Choroid plexus epithelial cell (primary cell): ENCODE measurements at regions not wholly inside any gene's neighbourhood (a gene's known extent, or its start where the extent isn't known, plus 50 kb on each side); places are given as distances from the start of the nearest gene placed in this dataset.

Experiments
- DNase-seq: peaks from one replicate; pipeline ENCODE4 v3.0.0-alpha.2; 2010; ENCODE audit warnings: low read depth
- H3K4me3 ChIP-seq: 2 replicates; pipeline ENCODE4 v1.5.1; 2011; ENCODE audit warnings: low read depth, mild to moderate bottlenecking, control low read depth, low read length, moderate library complexity
- CTCF ChIP-seq: conservative IDR thresholded peaks from 2 replicates; pipeline ENCODE4 v1.5.1; 2011; ENCODE audit warnings: low read depth, mild to moderate bottlenecking, control low read depth, inconsistent platforms, low read length, moderate library complexity

GRCh38 chr1:228998179-228998578 is 262.9 kb downstream of the RHOU start:
- no peak for TF ChIP-seq CTCF
- no peak for DNase-seq
- H3K4me3 ChIP-seq: no peak overlapping the region

DNA sequence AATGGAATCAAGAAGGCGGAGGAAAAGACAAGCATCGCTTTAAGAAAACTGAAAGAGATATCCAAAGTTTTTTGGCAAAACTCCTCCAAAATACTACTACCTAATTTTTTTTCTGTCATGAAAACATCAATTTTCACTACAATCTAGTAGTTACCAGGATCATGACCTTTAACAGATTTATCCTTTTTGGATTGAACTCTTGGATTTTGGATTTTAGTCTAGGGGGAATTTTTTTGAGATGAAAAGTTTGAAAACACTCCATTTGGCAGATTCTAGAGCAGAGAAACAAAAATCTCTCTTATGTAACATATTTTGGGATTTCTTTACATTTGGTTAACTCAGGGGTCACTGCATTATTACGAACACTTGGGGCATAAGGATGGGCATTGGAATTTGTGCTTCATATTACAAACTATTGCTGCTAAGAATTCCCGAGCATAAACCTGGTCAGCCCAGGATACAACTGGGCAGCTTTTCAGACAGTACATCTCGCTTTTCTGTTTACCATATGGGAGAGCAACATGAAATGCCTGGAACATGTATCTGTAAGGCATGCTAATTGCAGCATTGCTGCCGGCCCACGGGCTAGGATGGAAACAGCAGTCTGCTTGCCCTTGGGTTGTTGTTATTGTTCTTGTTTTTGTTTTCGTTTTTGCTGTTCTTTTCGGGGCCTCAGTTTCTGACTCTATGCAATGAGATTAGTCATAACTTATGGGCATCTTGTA is 264.3 kb downstream of the RHOU start:
- DNase-seq: no peak
- TF ChIP-seq CTCF: no peak
- H3K4me3 ChIP-seq: no peak overlapping the region

GRCh38 chr1:229000187-229000586 is 264.9 kb downstream of the RHOU start:
- H3K4me3 ChIP-seq: no peak overlapping the region
- TF ChIP-seq CTCF: no peak
- DNase-seq: no peak

- no peak for DNase-seq
- no peak for TF ChIP-seq CTCF
- no peak overlapping the region for H3K4me3 ChIP-seq
Observed at GRCh38 chr1:229001467-229002011, 266.3 kb downstream of the RHOU start.

DNA sequence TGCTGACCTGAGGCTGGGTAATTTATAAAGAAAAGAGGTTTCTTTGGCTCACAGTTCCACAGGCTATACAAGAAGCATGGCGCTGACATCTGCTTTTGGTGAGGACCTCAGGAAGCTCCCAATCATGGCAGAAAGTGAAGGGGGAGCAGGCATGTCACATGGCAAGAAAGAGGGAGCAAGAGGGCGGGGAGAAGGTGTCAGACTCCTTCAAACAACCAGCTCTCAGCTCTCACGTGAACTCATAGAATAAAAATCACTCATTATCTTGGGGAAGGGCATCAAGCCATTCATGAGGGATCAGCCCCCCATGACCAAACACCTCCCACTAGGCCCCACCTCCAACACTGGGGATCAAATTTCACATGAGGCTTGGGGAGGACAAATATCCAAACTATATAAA is 266.8 kb downstream of the RHOU start:
- TF ChIP-seq CTCF: no peak
- no peak overlapping the region for H3K4me3 ChIP-seq
- no peak for DNase-seq

DNA sequence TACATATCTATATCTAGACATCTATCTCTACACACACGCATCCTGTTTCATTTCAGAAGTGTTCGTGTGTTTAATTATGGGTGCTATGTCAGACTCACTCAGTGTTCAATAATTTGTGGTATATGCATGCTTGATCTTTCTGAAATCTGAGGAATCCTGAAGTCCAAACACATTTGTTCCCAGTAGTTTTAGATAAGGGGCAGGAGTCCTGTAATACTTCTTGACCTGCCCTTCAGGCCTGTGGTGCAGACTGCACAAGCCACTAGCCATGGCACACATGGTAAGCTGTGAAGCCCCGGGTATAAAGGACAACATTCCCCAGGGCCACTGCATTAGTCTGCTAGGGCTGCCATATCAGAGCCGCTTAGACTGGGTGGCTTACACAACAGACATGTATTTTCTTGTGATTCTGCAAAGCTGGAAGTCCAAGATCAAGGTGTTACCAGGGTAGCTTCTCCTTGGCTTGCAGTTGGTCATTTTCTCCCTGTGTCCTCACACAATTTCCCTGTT is 267.2 kb downstream of the RHOU start:
- no peak for TF ChIP-seq CTCF
- no peak for DNase-seq
- no peak overlapping the region for H3K4me3 ChIP-seq
